GM12892 (cell line): ENCODE measurements at regions not wholly inside any gene's neighbourhood (a gene's known extent, or its start where the extent isn't known, plus 50 kb on each side); places are given as distances from the start of the nearest gene placed in this dataset.

ENCODE experiments used
- POLR2A ChIP-seq: IDR thresholded peaks from 2 replicates; pipeline ENCODE4 v1.6.1; 2011; ENCODE audit warnings: low read depth, low read length, control low read depth
- POLR2AphosphoS5 ChIP-seq: IDR thresholded peaks from 2 replicates; pipeline ENCODE4 v1.6.1; 2011; ENCODE audit warnings: low read depth, low read length, control low read depth
- TAF1 ChIP-seq: IDR thresholded peaks from 2 replicates; pipeline ENCODE4 v1.6.1; 2011; ENCODE audit warnings: low read depth, mild to moderate bottlenecking, control low read depth, low read length, borderline replicate concordance

DNA sequence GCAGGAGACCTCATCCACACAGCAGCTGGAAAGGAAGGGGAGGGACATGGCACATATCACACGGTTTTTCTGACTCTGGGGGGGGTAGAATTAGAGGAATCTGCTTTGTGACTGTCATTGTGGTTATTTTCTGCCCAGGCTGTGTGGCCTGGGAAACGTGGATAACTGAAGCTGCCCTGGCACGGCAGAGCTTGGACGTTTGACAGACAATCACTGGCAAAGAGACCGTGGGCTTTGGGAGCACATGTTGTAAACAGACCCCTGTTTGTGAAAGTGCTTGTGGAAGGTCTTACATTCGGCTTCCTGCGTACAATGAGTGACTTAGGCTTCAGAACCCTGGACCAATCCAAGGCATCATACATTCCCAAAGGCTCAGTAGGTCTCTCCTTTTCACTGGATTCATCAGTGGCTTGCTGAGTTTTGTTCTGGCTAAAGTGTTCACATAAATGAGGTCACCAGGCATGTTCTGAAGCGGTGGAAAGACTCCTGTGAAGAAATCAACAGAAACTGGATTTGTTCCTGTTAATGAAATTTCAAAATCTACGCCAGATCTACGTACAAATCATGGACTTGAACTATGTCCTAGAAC, 188.2 kb downstream of the TEX36 start:
- no peak for TF ChIP-seq POLR2AphosphoS5
- no peak for TF ChIP-seq POLR2A
- no peak for TF ChIP-seq TAF1
